H1 (cell line): ENCODE measurements at regions not wholly inside any gene's neighbourhood (a gene's known extent, or its start where the extent isn't known, plus 50 kb on each side); places are given as distances from the start of the nearest gene placed in this dataset.

Experiments used
- CTCF ChIA-PET: fragments of 300-600 bp; sonication (Branson Sonifier 250); formaldehyde crosslinking; loops from one replicate; lab custom pipeline; 2021; ENCODE audit not compliant: partially characterized antibody; lab: Charles Lee
- POLR2A ChIA-PET: fragments of 300-600 bp; sonication (Branson Sonifier 250); formaldehyde crosslinking; loops from one replicate; lab custom pipeline; 2021; ENCODE audit warnings: inconsistent platforms; ENCODE audit not compliant: partially characterized antibody; lab: Charles Lee
- DNase-seq, 2 experiments: peaks; one replicate each; pipeline versions ENCODE4 v3.0.0 to v3.0.0-alpha.2; 2010 to 2022; ENCODE audit warnings: low spot score in 2 of 2, low read depth in 1 of 2, mixed read lengths in 1 of 2
- FAIRE-seq: peaks from 2 replicates; lab custom pipeline; 2011; peaks lifted over from hg19 to GRCh38; lab: Jason Lieb, UNC
- H2AFZ ChIP-seq: 2 replicates; pipeline ENCODE4 v1.8.1; 2012; ENCODE audit warnings: low read length, inconsistent platforms
- H2AK5ac ChIP-seq: 2 replicates; pipeline ENCODE4 v1.6.1; 2013; ENCODE audit warnings: low read depth, low read length
- H2BK120ac ChIP-seq: replicated peaks from 2 replicates; pipeline ENCODE3; 2013; ENCODE audit warnings: low read depth, low read length, inconsistent platforms
- H2BK12ac ChIP-seq: 2 replicates; pipeline ENCODE4 v1.6.1; 2013; ENCODE audit warnings: low read depth, low read length
- H2BK15ac ChIP-seq: 2 replicates; pipeline ENCODE4 v1.6.1; 2013; ENCODE audit warnings: low read length
- H2BK20ac ChIP-seq: 2 replicates; pipeline ENCODE4 v1.6.1; 2013; ENCODE audit warnings: low read length
- H2BK5ac ChIP-seq: 2 replicates; pipeline ENCODE4 v1.6.1; 2013; ENCODE audit warnings: low read depth, low read length
- H3K14ac ChIP-seq: 2 replicates; pipeline ENCODE4 v1.6.1; 2013; ENCODE audit warnings: inconsistent platforms; ENCODE audit not compliant: insufficient read length
- H3K18ac ChIP-seq: 2 replicates; pipeline ENCODE4 v1.6.1; 2013; ENCODE audit warnings: low read length; ENCODE audit errors: extremely low read depth
- H3K23ac ChIP-seq: 2 replicates; pipeline ENCODE4 v1.6.1; 2013; ENCODE audit warnings: inconsistent platforms; ENCODE audit not compliant: insufficient read length
- H3K23me2 ChIP-seq: 2 replicates; pipeline ENCODE4 v1.6.1; 2013; ENCODE audit warnings: low read depth, low read length
- H3K27ac ChIP-seq: 2 replicates; pipeline ENCODE4 v1.6.1; 2011; ENCODE audit warnings: low read depth, low read length, inconsistent platforms
- H3K27me3 ChIP-seq, 4 experiments: replicated peaks in 1 of 4; 1 replicate in 1 of 4; 2 replicates in 3 of 4; pipeline versions ENCODE4 v1.6.1 to v1.8.1; 2011 to 2013; ENCODE audit warnings: low read length in 3 of 4, mild to moderate bottlenecking in 3 of 4, inconsistent platforms in 2 of 4, mixed read lengths in 2 of 4, moderate library complexity in 1 of 4; ENCODE audit not compliant: control insufficient read depth in 3 of 4, insufficient read depth in 3 of 4; ENCODE audit errors: extremely low read depth in 1 of 4
- H3K36me3 ChIP-seq, 4 experiments: 2 replicates each; pipeline versions ENCODE4 v1.6.1 to v1.8.1; 2011 to 2013; ENCODE audit warnings: mild to moderate bottlenecking in 4 of 4, low read length in 3 of 4, moderate library complexity in 2 of 4, control low read depth in 1 of 4, inconsistent platforms in 1 of 4; ENCODE audit not compliant: insufficient read depth in 4 of 4, control insufficient read depth in 2 of 4
- H3K4ac ChIP-seq: replicated peaks from 2 replicates; pipeline ENCODE3; 2013; ENCODE audit warnings: low read length, low read depth, mixed read lengths, inconsistent platforms; ENCODE audit not compliant: insufficient read length
- H3K4me1 ChIP-seq, 4 experiments: replicated peaks in 1 of 4; 1 replicate in 1 of 4; 2 replicates in 3 of 4; pipeline versions ENCODE4 v1.6.1 to v1.8.1; 2011 to 2013; ENCODE audit warnings: low read length in 3 of 4, inconsistent platforms in 2 of 4, mixed read lengths in 1 of 4; ENCODE audit not compliant: insufficient read depth in 4 of 4, control insufficient read depth in 3 of 4
- H3K4me2 ChIP-seq, 2 experiments: 2 replicates each; pipeline versions ENCODE4 v1.6.1 to v1.8.1; 2011 to 2013; ENCODE audit warnings: low read depth in 2 of 2, low read length in 2 of 2, control low read depth in 1 of 2, inconsistent platforms in 1 of 2, mild to moderate bottlenecking in 1 of 2; ENCODE audit not compliant: insufficient read depth in 1 of 2
- H3K4me3 ChIP-seq, 4 experiments: fragments of 200-600, 300-600 bp in 1 of 4; sonication (generic), shearing (Covaris generic), sonication (Bioruptor Twin) in 1 of 4; 2 replicates each; pipeline versions ENCODE4 v1.5.1 to v1.8.1; 2011 to 2016; ENCODE audit warnings: low read length in 4 of 4, low read depth in 3 of 4, control low read depth in 2 of 4, inconsistent platforms in 2 of 4, mild to moderate bottlenecking in 2 of 4, mixed read lengths in 1 of 4, moderate library complexity in 1 of 4; ENCODE audit not compliant: insufficient read depth in 2 of 4; ENCODE audit errors: extremely low read depth in 1 of 4
- H3K56ac ChIP-seq: replicated peaks from 2 replicates; pipeline ENCODE3; 2013; ENCODE audit warnings: low read depth, mild to moderate bottlenecking, mixed read lengths, low read length, inconsistent platforms; ENCODE audit not compliant: insufficient read length
- H3K79me1 ChIP-seq: 2 replicates; pipeline ENCODE4 v1.6.1; 2013; ENCODE audit warnings: low read depth, low read length, control low read depth
- H3K79me2 ChIP-seq, 2 experiments: 2 replicates each; pipeline versions ENCODE4 v1.6.1 to v1.8.1; 2012 to 2013; ENCODE audit warnings: low read length in 2 of 2, mild to moderate bottlenecking in 2 of 2, inconsistent platforms in 1 of 2; ENCODE audit not compliant: insufficient read depth in 2 of 2, control insufficient read depth in 1 of 2
- H3K9ac ChIP-seq, 4 experiments: replicated peaks in 1 of 4; 1 replicate in 1 of 4; 2 replicates in 3 of 4; pipeline versions ENCODE4 v1.6.1 to v1.8.1; 2011 to 2013; ENCODE audit warnings: low read depth in 3 of 4, low read length in 3 of 4, control low read depth in 2 of 4, mild to moderate bottlenecking in 2 of 4, moderate library complexity in 2 of 4, inconsistent platforms in 1 of 4; ENCODE audit errors: extremely low read depth in 1 of 4
- H3K9me3 ChIP-seq, 2 experiments: 2 replicates each; pipeline versions ENCODE4 v1.6.1 to v1.8.1; 2012 to 2013; ENCODE audit warnings: mild to moderate bottlenecking in 2 of 2, moderate library complexity in 2 of 2, control low read depth in 1 of 2, inconsistent platforms in 1 of 2, low read depth in 1 of 2, low read length in 1 of 2, mixed read lengths in 1 of 2; ENCODE audit not compliant: insufficient read depth in 2 of 2
- H4K20me1 ChIP-seq, 2 experiments: replicated peaks in 1 of 2; 2 replicates each; pipeline versions ENCODE3 to v1.8.1; 2011 to 2013; ENCODE audit warnings: inconsistent platforms in 2 of 2, low read length in 2 of 2, mild to moderate bottlenecking in 1 of 2; ENCODE audit not compliant: insufficient read depth in 2 of 2, control insufficient read depth in 1 of 2
- H4K5ac ChIP-seq: 2 replicates; pipeline ENCODE4 v1.6.1; 2013; ENCODE audit warnings: low read length, low read depth, mixed read lengths, inconsistent platforms; ENCODE audit not compliant: insufficient read length
- H4K8ac ChIP-seq: 2 replicates; pipeline ENCODE4 v1.8.0; 2013; ENCODE audit warnings: mild to moderate bottlenecking, moderate library complexity, low read length, inconsistent platforms; ENCODE audit not compliant: insufficient read depth; ENCODE audit errors: extremely low read depth
- H4K91ac ChIP-seq: replicated peaks from 2 replicates; pipeline ENCODE3; 2013; ENCODE audit warnings: low read length, mixed read lengths, inconsistent platforms; ENCODE audit not compliant: insufficient read length
- GTF2F1 ChIP-seq: IDR thresholded peaks from 2 replicates; pipeline ENCODE4 v1.6.1; 2012; ENCODE audit warnings: low read depth, low read length, improper control_type of control experiment, borderline replicate concordance
- MAFK ChIP-seq: IDR thresholded peaks from 2 replicates; pipeline ENCODE4 v1.6.1; 2012; ENCODE audit warnings: low read depth, mild to moderate bottlenecking, improper control_type of control experiment, low read length
- SP4 ChIP-seq: IDR thresholded peaks from 2 replicates; pipeline ENCODE4 v1.6.1; 2012; ENCODE audit warnings: low read length, inconsistent platforms
- ZNF274 ChIP-seq: IDR thresholded peaks from 2 replicates; pipeline ENCODE4 v1.7.0; 2012; ENCODE audit warnings: low read length, borderline replicate concordance; ENCODE audit errors: extremely low read depth
- WGBS, 2 experiments: shearing (Covaris generic) in 1 of 2; methylation state at CpG; one replicate each; pipeline versions ENCODE4 v1.1.6 to v1.1.7; 2013 to 2015; ENCODE audit warnings: low lambda C conversion rate in 2 of 2, mixed read lengths in 2 of 2, inconsistent platforms in 1 of 2, low coverage in 1 of 2, missing lambda C conversion rate in 1 of 2; ENCODE audit not compliant: insufficient replicate concordance in 2 of 2, insufficient coverage in 1 of 2, insufficient read length in 1 of 2; ENCODE audit errors: extremely low coverage in 1 of 2, missing lambda C conversion rate in 1 of 2; 5-methylcytosine and 5-hydroxymethylcytosine counted together

GRCh38 chr6:84825461-84825860, 61.1 kb upstream of the TBX18 start:
- WGBS, 2 experiments, result 100% methylated on average over 1 of the region's 1 CpG; no CpG with 5 or more reads in 1 of the 2 experiments
- POLR2A ChIA-PET, result no interaction called here
- Histone ChIP-seq H2BK5ac (no peak overlapping the region), H3K23ac (no peak overlapping the region), H3K79me1 (no peaks in the 10 kb centered on the region), H2BK12ac (no peak overlapping the region), H2BK15ac (no peak overlapping the region), H3K23me2 (no peaks in the 10 kb centered on the region), H4K91ac (no peak overlapping the region), H3K9me3 (no peaks in the 10 kb centered on the region), H4K20me1 (no peaks in the 10 kb centered on the region), H3K4me2 (no peak overlapping the region)
- FAIRE-seq, result no peak
- CTCF ChIA-PET, result no interaction called here
- no peak for TF ChIP-seq GTF2F1
- no peak for TF ChIP-seq SP4
- peak; percentile 66 for TF ChIP-seq MAFK
- TF ChIP-seq ZNF274, result no peak
- TF ChIP-seq, all 59 proteins: peak for 1
- Histone ChIP-seq H3K27me3 (peaks cover 0 to 1% (median 0%) of the 10 kb centered on the region in 4 experiments; a peak in 1 of 7 replicates), H2AFZ (peak overlapping the region; percentile 13; the same call in 1 of the 2 replicates), H3K4me1 (no peaks in the 10 kb centered on the region), H3K18ac (no peak overlapping the region), H3K27ac (no peak overlapping the region), H3K14ac (no peak overlapping the region), H3K79me2 (no peaks in the 10 kb centered on the region), H3K4me3 (no peak overlapping the region), H2AK5ac (no peak overlapping the region), H4K8ac (no peak overlapping the region), H2BK120ac (no peak overlapping the region), H4K5ac (no peak overlapping the region), H3K56ac (no peak overlapping the region), H2BK20ac (no peak overlapping the region), H3K9ac (no peak overlapping the region), H3K36me3 (no peaks in the 10 kb centered on the region), H3K4ac (no peak overlapping the region)
- DNase-seq, result no peak
